ENCODE measurements at regions not wholly inside any gene's neighbourhood (a gene's known extent, or its start where the extent isn't known, plus 50 kb on each side); places are given as distances from the start of the nearest gene placed in this dataset.

DNA sequence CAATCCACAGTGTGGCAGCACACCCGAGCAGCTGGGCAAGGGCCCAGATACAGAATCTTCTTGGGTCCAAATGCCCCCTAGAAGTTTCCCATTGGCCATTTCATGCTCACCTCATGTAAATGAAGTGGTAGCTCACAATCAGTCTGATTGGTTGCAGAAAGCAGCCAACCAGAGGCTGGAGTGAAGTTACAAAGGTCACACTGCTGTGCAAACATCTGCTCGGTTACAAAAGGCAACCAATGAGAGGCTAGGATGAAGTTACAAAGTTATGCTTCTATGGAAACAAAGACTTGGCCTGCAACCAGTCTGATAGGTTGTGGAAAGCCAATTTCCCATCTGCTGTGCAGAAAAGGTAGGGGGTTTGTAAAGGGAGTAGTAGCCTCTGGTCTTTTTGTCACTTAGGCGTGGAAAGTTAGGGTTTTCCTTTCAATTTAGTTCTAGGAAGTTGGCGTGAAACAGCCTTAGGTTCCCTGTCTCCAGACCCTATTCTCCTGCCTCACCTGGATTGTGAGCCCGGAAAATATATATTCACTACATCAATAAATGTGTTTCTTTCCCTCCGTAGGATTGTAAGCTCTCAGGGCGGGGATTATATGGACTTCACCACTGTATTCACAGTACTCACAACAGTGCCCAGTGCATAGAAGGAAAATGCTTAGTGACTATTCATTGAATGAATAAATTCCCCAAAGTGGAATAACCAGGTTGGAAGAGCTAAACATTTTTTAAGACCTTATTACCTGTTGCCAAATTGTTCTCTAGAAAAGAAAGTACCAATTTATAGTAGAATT lies 91.9 kb downstream of the URB2 start:
- 54 to 66% methylated on average over 7 of the region's 7 CpGs for WGBS, 2 experiments (ENCODE audit: low coverage in 1 of 2, low lambda C conversion rate in 2 of 2, missing lambda C conversion rate in 2 of 2)
- Histone ChIP-seq H3K27me3 (replicated peaks; ENCODE audit: insufficient read depth) (no peaks in the 10 kb centered on the region), H3K4me3 (peak overlapping the region; percentile 41), H3K9ac (peak overlapping the region; percentile 25; the same call in 1 of the 2 replicates), H3K9me2 (ENCODE audit: insufficient read depth) (no peaks in the 10 kb centered on the region), H3K4me2 (ENCODE audit: unreplicated experiment) (peak overlapping the region; percentile 28), H3K79me2 (ENCODE audit: insufficient read depth) (no peaks in the 10 kb centered on the region), H3K9me3 (ENCODE audit: low read depth) (no peaks in the 10 kb centered on the region), H3K4me1 (ENCODE audit: insufficient read depth) (no peaks in the 10 kb centered on the region), H4K20me1 (ENCODE audit: insufficient read depth) (no peaks in the 10 kb centered on the region), H3K36me3 (ENCODE audit: low read depth) (no peaks in the 10 kb centered on the region), H3K27ac (no peak overlapping the region), H3F3A (ENCODE audit: insufficient read depth) (no peaks in the 10 kb centered on the region), H2AFZ (peak overlapping the region; percentile 56)
- peak; percentile 26 for DNase-seq
- TF ChIP-seq EZH2phosphoT487 (IDR thresholded peaks at IDR 0.05; ENCODE audit: insufficient read depth, low read depth) = no peak
- no peak for TF ChIP-seq EZH2 (IDR thresholded peaks at IDR 0.05; ENCODE audit: insufficient read depth, poor library complexity, severe bottlenecking)
- in situ Hi-C loops (cut with MboI) = no loop called here

DNA sequence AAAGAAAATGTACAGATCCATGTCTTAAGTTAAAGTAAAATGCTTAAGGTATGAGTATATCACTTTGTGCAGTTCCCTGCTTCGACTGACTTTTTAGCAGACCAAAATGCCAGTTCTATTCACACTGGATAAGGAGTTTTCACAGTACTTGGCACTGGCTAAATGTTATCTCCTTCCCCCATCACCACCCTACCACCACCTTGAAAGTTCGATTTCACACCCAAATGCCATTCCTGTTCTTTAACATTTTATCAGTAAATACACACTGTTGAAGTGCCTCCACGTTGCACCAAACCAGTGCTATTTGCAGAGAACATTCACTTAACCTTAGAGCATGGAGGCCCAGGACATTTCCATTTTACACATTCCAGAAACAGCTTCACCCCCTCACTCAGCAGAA lies 100.0 kb downstream of the URB2 start:
- 15 to 17% methylated on average over 3 of the region's 3 CpGs for whole genome bisulfite sequencing, 2 experiments (ENCODE audit: low coverage in 1 of 2, low lambda C conversion rate in 2 of 2, missing lambda C conversion rate in 2 of 2)
- H3K9me3 ChIP-seq (ENCODE audit: low read depth) = no peaks in the 10 kb centered on the region
- no peaks in the 10 kb centered on the region for H3K4me1 ChIP-seq (ENCODE audit: insufficient read depth)
- H3K9ac ChIP-seq = no peak overlapping the region
- H3K4me2 ChIP-seq (ENCODE audit: unreplicated experiment) = no peak overlapping the region
- no peak overlapping the region for H3K27ac ChIP-seq
- no peaks in the 10 kb centered on the region for H3F3A ChIP-seq (ENCODE audit: insufficient read depth)
- no peaks in the 10 kb centered on the region for H3K9me2 ChIP-seq (ENCODE audit: insufficient read depth)
- H3K4me3 ChIP-seq = no peak overlapping the region
- H4K20me1 ChIP-seq (ENCODE audit: insufficient read depth) = no peaks in the 10 kb centered on the region
- H3K27me3 ChIP-seq (replicated peaks; ENCODE audit: insufficient read depth) = no peaks in the 10 kb centered on the region; the same call in none of the 2 replicates
- TF ChIP-seq EZH2phosphoT487 (IDR thresholded peaks at IDR 0.05; ENCODE audit: insufficient read depth, low read depth) (no peak), EZH2 (IDR thresholded peaks at IDR 0.05; ENCODE audit: insufficient read depth, poor library complexity, severe bottlenecking) (no peak)
- DNase-seq = no peak
- H3K79me2 ChIP-seq (ENCODE audit: insufficient read depth) = no peaks in the 10 kb centered on the region
- in situ Hi-C loops (cut with MboI) = no loop called here
- no peaks in the 10 kb centered on the region for H3K36me3 ChIP-seq (ENCODE audit: low read depth)
- H2AFZ ChIP-seq = no peak overlapping the region

DNA sequence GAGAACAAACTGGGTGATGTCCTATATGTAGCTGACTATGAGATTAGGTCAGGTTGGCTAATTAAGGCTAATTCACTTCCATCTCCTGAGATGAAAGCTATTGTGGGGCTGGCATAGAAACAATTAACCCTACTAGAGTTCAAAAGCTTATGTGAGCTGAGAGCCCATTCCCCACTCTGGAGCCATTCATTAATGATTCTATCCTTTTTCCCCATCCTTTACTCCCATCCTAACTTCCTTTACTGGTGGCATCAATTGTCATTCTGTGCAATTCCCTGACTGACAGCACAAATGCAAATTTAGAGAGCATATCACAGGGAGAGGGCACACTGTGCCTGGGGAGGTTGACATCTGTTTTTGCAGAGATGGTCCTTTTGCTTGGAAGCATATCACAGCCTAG lies 103.9 kb downstream of the URB2 start:
- H3K27me3 ChIP-seq (replicated peaks; ENCODE audit: insufficient read depth) = peaks cover 3% of the 10 kb centered on the region
- in situ Hi-C loops (cut with MboI) = no loop called here
- TF ChIP-seq EZH2phosphoT487 (IDR thresholded peaks at IDR 0.05; ENCODE audit: insufficient read depth, low read depth) (no peak), EZH2 (IDR thresholded peaks at IDR 0.05; ENCODE audit: insufficient read depth, poor library complexity, severe bottlenecking) (no peak)
- no peak overlapping the region for H3K27ac ChIP-seq
- H3K4me2 ChIP-seq (ENCODE audit: unreplicated experiment) = no peak overlapping the region
- no peak overlapping the region for H2AFZ ChIP-seq
- H3K4me1 ChIP-seq (ENCODE audit: insufficient read depth) = no peaks in the 10 kb centered on the region
- no peaks in the 10 kb centered on the region for H4K20me1 ChIP-seq (ENCODE audit: insufficient read depth)
- no peak overlapping the region for H3K4me3 ChIP-seq
- DNase-seq = no peak
- no peak overlapping the region for H3K9ac ChIP-seq
- H3K36me3 ChIP-seq (ENCODE audit: low read depth) = no peaks in the 10 kb centered on the region
- no peaks in the 10 kb centered on the region for H3F3A ChIP-seq (ENCODE audit: insufficient read depth)
- H3K9me2 ChIP-seq (ENCODE audit: insufficient read depth) = no peaks in the 10 kb centered on the region
- no peaks in the 10 kb centered on the region for H3K79me2 ChIP-seq (ENCODE audit: insufficient read depth)
- no peaks in the 10 kb centered on the region for H3K9me3 ChIP-seq (ENCODE audit: low read depth)

DNA sequence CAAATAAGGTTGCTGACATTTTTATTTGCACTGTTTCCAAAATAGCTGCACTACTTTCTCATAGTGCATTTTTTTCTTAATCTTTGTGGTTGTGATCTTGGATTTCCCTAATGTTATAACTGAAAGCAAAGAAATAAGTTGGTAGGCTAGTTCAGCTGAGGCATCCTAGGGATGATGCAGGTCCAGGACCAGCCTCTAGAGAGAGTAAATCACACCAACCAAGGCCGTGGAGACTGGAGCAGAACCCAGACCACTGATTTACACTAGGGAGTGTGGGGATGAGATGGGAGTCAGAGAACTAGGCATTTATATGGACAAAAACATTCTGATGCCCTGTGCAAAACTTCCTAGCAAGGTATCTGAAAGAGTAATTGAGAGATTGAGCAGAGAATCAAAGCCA lies 104.5 kb downstream of the URB2 start:
- no peak for DNase-seq
- Histone ChIP-seq H3K4me2 (ENCODE audit: unreplicated experiment) (no peak overlapping the region), H2AFZ (no peak overlapping the region), H4K20me1 (ENCODE audit: insufficient read depth) (no peaks in the 10 kb centered on the region), H3K4me3 (no peak overlapping the region), H3K9me2 (ENCODE audit: insufficient read depth) (no peaks in the 10 kb centered on the region), H3K27me3 (replicated peaks; ENCODE audit: insufficient read depth) (peaks cover 3% of the 10 kb centered on the region), H3K36me3 (ENCODE audit: low read depth) (no peaks in the 10 kb centered on the region), H3K9me3 (ENCODE audit: low read depth) (no peaks in the 10 kb centered on the region), H3K79me2 (ENCODE audit: insufficient read depth) (no peaks in the 10 kb centered on the region), H3K4me1 (ENCODE audit: insufficient read depth) (no peaks in the 10 kb centered on the region), H3K27ac (no peak overlapping the region), H3K9ac (no peak overlapping the region), H3F3A (ENCODE audit: insufficient read depth) (no peaks in the 10 kb centered on the region)
- no peak for TF ChIP-seq EZH2phosphoT487 (IDR thresholded peaks at IDR 0.05; ENCODE audit: insufficient read depth, low read depth)
- no peak for TF ChIP-seq EZH2 (IDR thresholded peaks at IDR 0.05; ENCODE audit: insufficient read depth, poor library complexity, severe bottlenecking)
- in situ Hi-C loops (cut with MboI) = no loop called here
- 0 to 4% methylated on average over 1 of the region's 1 CpG for WGBS, 2 experiments (ENCODE audit: low coverage in 1 of 2, low lambda C conversion rate in 2 of 2, missing lambda C conversion rate in 2 of 2)

Data from GM23248 (cell line).